ENCODE measurements at regions not wholly inside any gene's neighbourhood (a gene's known extent, or its start where the extent isn't known, plus 50 kb on each side); places are given as distances from the start of the nearest gene placed in this dataset.

DNA sequence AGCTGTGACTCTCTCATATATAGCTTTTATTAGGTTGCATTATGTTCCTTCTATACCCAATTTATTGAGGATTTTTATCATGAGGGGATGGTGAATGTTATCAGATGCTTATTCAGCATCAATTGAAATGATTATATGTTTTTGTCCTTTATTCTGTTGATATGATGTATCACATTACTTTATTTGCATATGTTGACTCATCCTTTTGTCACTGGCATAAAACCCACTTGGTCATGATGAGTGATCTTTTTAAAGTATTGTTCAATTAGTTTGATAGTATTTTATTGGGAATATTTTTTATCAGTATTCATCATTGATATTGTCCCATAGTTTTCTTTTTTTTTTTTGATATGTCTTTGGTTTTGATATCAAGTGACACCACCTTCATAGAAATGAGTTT is 529.9 kb downstream of the MMUT start:
- no peak overlapping the region for H3K4me3 ChIP-seq (ENCODE audit: low read depth, low read length)
- TF ChIP-seq, protein P1, sequence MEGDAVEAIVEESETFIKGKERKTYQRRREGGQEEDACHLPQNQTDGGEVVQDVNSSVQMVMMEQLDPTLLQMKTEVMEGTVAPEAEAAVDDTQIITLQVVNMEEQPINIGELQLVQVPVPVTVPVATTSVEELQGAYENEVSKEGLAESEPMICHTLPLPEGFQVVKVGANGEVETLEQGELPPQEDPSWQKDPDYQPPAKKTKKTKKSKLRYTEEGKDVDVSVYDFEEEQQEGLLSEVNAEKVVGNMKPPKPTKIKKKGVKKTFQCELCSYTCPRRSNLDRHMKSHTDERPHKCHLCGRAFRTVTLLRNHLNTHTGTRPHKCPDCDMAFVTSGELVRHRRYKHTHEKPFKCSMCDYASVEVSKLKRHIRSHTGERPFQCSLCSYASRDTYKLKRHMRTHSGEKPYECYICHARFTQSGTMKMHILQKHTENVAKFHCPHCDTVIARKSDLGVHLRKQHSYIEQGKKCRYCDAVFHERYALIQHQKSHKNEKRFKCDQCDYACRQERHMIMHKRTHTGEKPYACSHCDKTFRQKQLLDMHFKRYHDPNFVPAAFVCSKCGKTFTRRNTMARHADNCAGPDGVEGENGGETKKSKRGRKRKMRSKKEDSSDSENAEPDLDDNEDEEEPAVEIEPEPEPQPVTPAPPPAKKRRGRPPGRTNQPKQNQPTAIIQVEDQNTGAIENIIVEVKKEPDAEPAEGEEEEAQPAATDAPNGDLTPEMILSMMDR (conservative IDR thresholded peaks at IDR 0.05; ENCODE audit: low read depth, low read length) = no peak
- no peak for DNase-seq (ENCODE audit: low read depth)

DNA sequence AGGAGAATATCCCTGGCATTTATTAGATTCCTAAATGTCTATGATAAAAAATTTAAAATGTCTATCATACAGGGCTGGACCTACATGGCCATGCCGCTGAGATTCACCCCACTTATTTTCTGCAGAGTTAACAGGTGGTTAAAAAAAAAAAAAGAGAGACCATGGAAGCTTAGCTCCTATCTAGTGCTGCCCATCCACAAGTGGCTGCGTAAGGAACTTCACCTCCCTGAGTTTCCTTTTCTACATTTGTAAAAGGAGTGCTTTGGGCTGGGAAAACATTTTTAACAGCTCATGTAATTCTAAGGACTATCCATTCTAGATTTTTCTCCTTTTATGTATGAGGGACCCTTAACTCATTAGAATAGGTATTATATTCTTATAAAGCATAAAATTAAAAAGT is 534.1 kb downstream of the MMUT start:
- TF ChIP-seq, protein P1 (conservative IDR thresholded peaks at IDR 0.05; ENCODE audit: low read depth, low read length) = peak; percentile 20
- peak; percentile 10 for DNase-seq (ENCODE audit: low read depth)
- no peak overlapping the region for H3K4me3 ChIP-seq (ENCODE audit: low read depth, low read length)

DNA sequence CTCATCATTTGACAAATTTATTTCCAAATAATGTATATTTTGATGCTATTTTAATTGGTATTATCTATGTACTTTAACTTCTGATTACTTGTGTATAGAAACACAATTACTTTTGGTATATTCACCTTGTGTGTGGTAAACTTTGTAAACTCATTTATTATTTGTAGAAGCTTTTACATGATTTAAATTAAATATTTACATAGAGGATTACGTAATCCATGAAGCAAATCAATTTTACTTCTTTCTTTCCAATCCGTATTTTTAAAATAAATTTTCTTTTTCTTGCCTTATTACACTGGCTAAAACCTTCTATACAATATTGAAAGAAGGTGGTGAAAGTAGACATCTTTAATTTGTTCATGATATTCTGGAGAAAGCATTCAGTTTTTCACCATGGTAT is 540.2 kb downstream of the MMUT start:
- TF ChIP-seq, protein P1 (conservative IDR thresholded peaks at IDR 0.05; ENCODE audit: low read depth, low read length) = no peak
- DNase-seq (ENCODE audit: low read depth) = no peak

DNA sequence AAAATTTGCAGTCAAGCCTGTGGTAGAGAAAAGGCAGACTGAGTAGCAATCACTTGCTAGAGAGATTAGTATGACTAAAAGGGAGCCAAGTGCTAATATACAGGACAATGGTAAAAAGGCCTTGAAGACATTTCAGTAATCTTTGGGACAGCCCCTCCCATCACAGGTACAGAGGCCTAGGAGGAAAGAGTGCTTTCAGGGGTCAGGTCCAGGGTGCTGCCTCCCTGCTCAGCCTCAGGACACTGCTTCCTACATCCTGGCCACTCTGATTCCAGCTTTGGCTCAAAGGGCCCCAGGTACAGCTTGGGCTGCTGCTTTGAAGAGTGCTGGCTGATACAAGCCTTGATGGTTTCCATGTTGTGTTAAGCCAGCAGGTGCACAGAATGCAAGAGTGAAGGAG is 543.5 kb downstream of the MMUT start:
- TF ChIP-seq, protein P1 (conservative IDR thresholded peaks at IDR 0.05; ENCODE audit: low read depth, low read length) = no peak
- no peak for DNase-seq (ENCODE audit: low read depth)
- no peak overlapping the region for H3K4me3 ChIP-seq (ENCODE audit: low read depth, low read length)

More for the DNA sequence above, 540.2 kb downstream of the MMUT start:
- no peak overlapping the region for H3K4me3 ChIP-seq (ENCODE audit: low read depth, low read length)

DNA sequence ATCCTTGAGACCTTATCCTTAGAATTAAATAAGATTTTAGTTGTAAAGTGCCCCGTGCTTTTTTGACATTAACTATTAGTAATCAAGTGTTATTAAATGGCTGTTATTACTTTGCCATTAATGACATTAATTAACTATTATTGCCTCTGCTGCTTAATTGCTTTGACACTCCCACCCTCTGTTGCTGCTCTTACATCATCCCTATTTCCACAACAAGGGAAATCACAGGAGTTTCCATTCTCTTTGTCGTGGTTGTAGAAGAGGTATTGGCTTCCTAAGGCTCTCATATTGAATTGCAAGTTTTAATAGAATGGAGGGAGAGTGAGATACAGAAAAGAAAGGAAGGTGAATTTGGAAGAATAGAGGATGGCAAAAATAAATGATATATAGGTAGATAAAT is 545.8 kb downstream of the MMUT start:
- no peak for DNase-seq (ENCODE audit: low read depth)
- TF ChIP-seq, protein P1 (conservative IDR thresholded peaks at IDR 0.05; ENCODE audit: low read depth, low read length) = no peak
- H3K4me3 ChIP-seq (ENCODE audit: low read depth, low read length) = no peak overlapping the region

DNA sequence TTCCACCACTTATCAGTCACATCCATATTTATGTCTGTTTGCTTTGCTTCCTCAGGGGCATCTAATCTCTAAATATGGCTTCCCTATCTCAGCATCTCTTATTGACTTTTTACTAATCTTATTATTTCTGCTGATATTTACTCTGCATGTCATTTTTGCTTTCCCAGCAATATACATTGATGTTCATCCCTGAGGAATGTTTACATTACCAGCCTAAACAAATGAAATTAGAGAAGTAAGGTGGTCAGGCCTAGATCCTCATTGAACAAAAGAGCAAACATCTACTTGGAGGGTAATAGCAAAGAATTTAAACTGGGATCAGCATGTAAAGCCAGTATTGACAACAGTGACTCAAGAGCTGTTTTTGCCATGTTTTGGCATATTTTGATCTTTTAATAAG is 546.4 kb downstream of the MMUT start:
- TF ChIP-seq, protein P1 (conservative IDR thresholded peaks at IDR 0.05; ENCODE audit: low read depth, low read length) = no peak
- no peak for DNase-seq (ENCODE audit: low read depth)
- no peak overlapping the region for H3K4me3 ChIP-seq (ENCODE audit: low read depth, low read length)

DNA sequence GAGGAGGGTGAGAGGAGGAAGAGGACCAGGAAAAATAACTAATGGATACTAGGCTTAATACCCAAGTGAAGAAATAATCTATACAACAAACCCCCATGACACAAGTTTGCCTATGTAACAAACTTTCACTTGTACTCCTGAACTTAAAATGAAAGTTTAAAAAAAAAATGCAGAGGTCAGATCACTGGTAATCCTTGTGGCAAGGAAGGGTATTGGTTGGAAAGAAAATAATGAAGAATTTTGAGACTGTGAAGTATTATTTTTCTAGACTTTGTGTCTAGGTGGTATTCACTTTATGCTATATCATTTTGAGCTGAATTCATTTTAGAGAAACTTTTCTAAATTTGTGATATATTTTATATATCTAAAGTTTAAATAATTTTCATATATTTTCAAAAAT is 547.5 kb downstream of the MMUT start:
- no peak for DNase-seq (ENCODE audit: low read depth)
- TF ChIP-seq, protein P1 (conservative IDR thresholded peaks at IDR 0.05; ENCODE audit: low read depth, low read length) = no peak
- no peak overlapping the region for H3K4me3 ChIP-seq (ENCODE audit: low read depth, low read length)
